Keratinocyte (primary cell): ENCODE measurements at regions not wholly inside any gene's neighbourhood (a gene's known extent, or its start where the extent isn't known, plus 50 kb on each side); places are given as distances from the start of the nearest gene placed in this dataset.

Experiments used
- DNase-seq: peaks from one replicate; pipeline ENCODE4 v3.0.0-alpha.2; 2011; ENCODE audit warnings: low read depth, missing footprints, low spot score
- FAIRE-seq: peaks from 2 replicates; lab custom pipeline; 2011; peaks lifted over from hg19 to GRCh38; lab: Jason Lieb, UNC
- H2AFZ ChIP-seq: 2 replicates; pipeline ENCODE4 v1.6.0; 2012; ENCODE audit warnings: low read length, control low read depth, inconsistent platforms; ENCODE audit not compliant: control insufficient read depth
- H3K27ac ChIP-seq: 2 replicates; pipeline ENCODE4 v1.5.1; 2011; ENCODE audit warnings: low read length; ENCODE audit not compliant: control insufficient read depth, insufficient read depth
- H3K27me3 ChIP-seq: 3 replicates; pipeline ENCODE4 v1.6.0; 2011; ENCODE audit warnings: low read length; ENCODE audit not compliant: control insufficient read depth, insufficient read depth; ENCODE audit errors: extremely low read depth
- H3K36me3 ChIP-seq, 2 experiments: 2 replicates in 1 of 2; 3 replicates in 1 of 2; pipeline ENCODE4 v1.5.1; 2011; ENCODE audit warnings: low read length in 2 of 2, mild to moderate bottlenecking in 1 of 2; ENCODE audit not compliant: control insufficient read depth in 2 of 2, insufficient read depth in 2 of 2; ENCODE audit errors: extremely low read depth in 1 of 2
- H3K4me1 ChIP-seq: 3 replicates; pipeline ENCODE4 v1.5.1; 2011; ENCODE audit warnings: low read length; ENCODE audit not compliant: control insufficient read depth, insufficient read depth; ENCODE audit errors: extremely low read depth
- H3K4me2 ChIP-seq: 3 replicates; pipeline ENCODE4 v1.6.0; 2011; ENCODE audit warnings: low read depth, low read length; ENCODE audit not compliant: control insufficient read depth, insufficient read depth; ENCODE audit errors: extremely low read depth
- H3K4me3 ChIP-seq, 3 experiments: fragments of 200-600 bp in 1 of 3; sonication (generic) in 1 of 3; 2 replicates in 2 of 3; 3 replicates in 1 of 3; pipeline ENCODE4 v1.5.1; 2011 to 2016; ENCODE audit warnings: low read length in 3 of 3, mild to moderate bottlenecking in 3 of 3, control low read depth in 2 of 3, inconsistent platforms in 1 of 3, low read depth in 1 of 3, mixed read lengths in 1 of 3, mixed run types in 1 of 3, moderate library complexity in 1 of 3; ENCODE audit not compliant: control insufficient read depth in 2 of 3, insufficient read depth in 2 of 3; ENCODE audit errors: extremely low read depth in 1 of 3
- H3K79me2 ChIP-seq: 2 replicates; pipeline ENCODE4 v1.6.0; 2012; ENCODE audit warnings: low read length; ENCODE audit not compliant: control insufficient read depth, insufficient read depth
- H3K9ac ChIP-seq: 3 replicates; pipeline ENCODE4 v1.6.0; 2011; ENCODE audit warnings: low read length; ENCODE audit not compliant: control insufficient read depth, insufficient read depth; ENCODE audit errors: extremely low read depth
- H3K9me1 ChIP-seq: 3 replicates; pipeline ENCODE4 v1.6.0; 2011; ENCODE audit warnings: low read length; ENCODE audit not compliant: control insufficient read depth, insufficient read depth; ENCODE audit errors: extremely low read depth
- H3K9me3 ChIP-seq: 2 replicates; pipeline ENCODE4 v1.5.1; 2012; ENCODE audit warnings: low read depth, low read length; ENCODE audit not compliant: control insufficient read depth
- H4K20me1 ChIP-seq: 3 replicates; pipeline ENCODE4 v1.6.0; 2011; ENCODE audit warnings: low read length; ENCODE audit not compliant: control insufficient read depth, insufficient read depth; ENCODE audit errors: extremely low read depth
- CTCF ChIP-seq, 3 experiments: IDR thresholded peaks in 1 of 3; conservative IDR thresholded peaks in 1 of 3; optimal IDR thresholded peaks in 1 of 3; 2 replicates in 2 of 3; 3 replicates in 1 of 3; pipeline versions ENCODE3 to v1.5.1; 2011; ENCODE audit warnings: low read length in 3 of 3, mild to moderate bottlenecking in 3 of 3, moderate library complexity in 2 of 3, control low read depth in 1 of 3, inconsistent platforms in 1 of 3; ENCODE audit not compliant: insufficient read depth in 2 of 3; ENCODE audit errors: extremely low read depth in 1 of 3
- EZH2 ChIP-seq: IDR thresholded peaks from one replicate; pipeline ENCODE4 v1.6.1; 2012; ENCODE audit warnings: inconsistent platforms, mild to moderate bottlenecking, low read length, moderate library complexity
- dilution Hi-C: fragments of 300-500 bp; cut with MboI; formaldehyde crosslinking; loops from one replicate; pipeline ENCODE4 v1.7.0; 2020; ENCODE audit warnings: low sequenced_read_pairs; ENCODE audit not compliant: extremely low pct_ligation_motif_present

- TF ChIP-seq EZH2 = no peak
- no peak for TF ChIP-seq CTCF (optimal IDR thresholded peaks at IDR 0.05 in 1 of 3, IDR thresholded peaks at IDR 0.05 in 1 of 3, conservative IDR thresholded peaks at IDR 0.05 in 1 of 3; ENCODE audit: extremely low read depth in 1 of 3, insufficient read depth in 2 of 3, low read length in 3 of 3)
- Histone ChIP-seq H3K9me1 (no peaks in the 10 kb centered on the region), H3K4me1 (peaks cover 15% of the 10 kb centered on the region), H3K4me2 (no peak overlapping the region), H3K4me3 (no peak overlapping the region), H3K79me2 (no peaks in the 10 kb centered on the region), H3K9ac (no peak overlapping the region), H4K20me1 (no peaks in the 10 kb centered on the region), H2AFZ (no peak overlapping the region), H3K27ac (no peak overlapping the region), H3K27me3 (no peaks in the 10 kb centered on the region), H3K9me3 (peaks cover 2% of the 10 kb centered on the region), H3K36me3 (no peaks in the 10 kb centered on the region)
- DNase-seq (no peak), FAIRE-seq (no peak)
- dilution Hi-C loops = no loop called here
These were observed 57.4 kb upstream of the WDR26 start for GRCh38 chr1:224492015-224492414.

GRCh38 chr1:224492632-224493031 lies 58.0 kb upstream of the WDR26 start:
- dilution Hi-C loops = no loop called here
- DNase-seq (no peak), FAIRE-seq (no peak)
- H3K79me2 ChIP-seq = no peaks in the 10 kb centered on the region
- no peak overlapping the region for H3K9ac ChIP-seq
- TF ChIP-seq EZH2 (no peak), CTCF (optimal IDR thresholded peaks at IDR 0.05 in 1 of 3, IDR thresholded peaks at IDR 0.05 in 1 of 3, conservative IDR thresholded peaks at IDR 0.05 in 1 of 3; ENCODE audit: extremely low read depth in 1 of 3, insufficient read depth in 2 of 3, low read length in 3 of 3) (no peak)
- no peaks in the 10 kb centered on the region for H3K27me3 ChIP-seq
- H3K4me3 ChIP-seq = no peak overlapping the region
- no peaks in the 10 kb centered on the region for H4K20me1 ChIP-seq
- H2AFZ ChIP-seq = no peak overlapping the region
- H3K9me3 ChIP-seq = peaks cover 2% of the 10 kb centered on the region
- H3K4me2 ChIP-seq = no peak overlapping the region
- no peak overlapping the region for H3K27ac ChIP-seq
- H3K36me3 ChIP-seq = no peaks in the 10 kb centered on the region
- peaks cover 21% of the 10 kb centered on the region for H3K4me1 ChIP-seq
- H3K9me1 ChIP-seq = no peaks in the 10 kb centered on the region
